HL-60 (cell line): ENCODE measurements at regions not wholly inside any gene's neighbourhood (a gene's known extent, or its start where the extent isn't known, plus 50 kb on each side); places are given as distances from the start of the nearest gene placed in this dataset.
"Not testable (repeated sequence)": the region's sequence is repeated elsewhere in the genome, so short reads cannot be mapped to it uniquely, and the experiment has no call there.

ENCODE experiments used
- DNase-seq, 2 experiments: peaks; one replicate each; pipeline ENCODE4 v3.0.0-alpha.2; 2010 to 2020; ENCODE audit warnings: low read depth in 1 of 2, low spot score in 1 of 2
- H3K27ac ChIP-seq: fragments of 250-450 bp; sonication (Bioruptor Pico); replicated peaks from 2 replicates; pipeline ENCODE4 v1.5.1; 2020; ENCODE audit warnings: mild to moderate bottlenecking, moderate library complexity
- H3K27me3 ChIP-seq: fragments of 250-450 bp; sonication (Bioruptor Pico); 2 replicates; pipeline ENCODE4 v1.5.1; 2021; ENCODE audit warnings: mild to moderate bottlenecking, moderate library complexity; ENCODE audit not compliant: insufficient read depth, poor library complexity, severe bottlenecking
- H3K4me3 ChIP-seq: replicated peaks from 2 replicates; pipeline ENCODE4 v1.5.1; 2011; ENCODE audit warnings: mild to moderate bottlenecking, control low read depth, low read length; ENCODE audit not compliant: insufficient read depth
- CTCF ChIP-seq: IDR thresholded peaks from one replicate; pipeline ENCODE4 v1.5.1; 2011; ENCODE audit warnings: low read length, control low read depth, inconsistent platforms; ENCODE audit not compliant: insufficient read depth
- GABPA ChIP-seq: IDR thresholded peaks from 2 replicates; pipeline ENCODE4 v1.6.1; 2012; ENCODE audit warnings: low read depth
- POLR2AphosphoS5 ChIP-seq: IDR thresholded peaks from 2 replicates; pipeline ENCODE4 v1.6.1; 2012; ENCODE audit warnings: low read depth
- REST ChIP-seq: IDR thresholded peaks from 2 replicates; pipeline ENCODE4 v1.6.1; 2012; ENCODE audit warnings: low read depth; ENCODE audit not compliant: insufficient replicate concordance
- SPI1 ChIP-seq: IDR thresholded peaks from 2 replicates; pipeline ENCODE4 v1.6.1; 2012; ENCODE audit warnings: low read depth, mild to moderate bottlenecking, borderline replicate concordance

GRCh38 chr14:23763394-23763793 lies 127.2 kb downstream of the DHRS2 start:
- Histone ChIP-seq H3K4me3 (no peak overlapping the region), H3K27ac (no peak overlapping the region), H3K27me3 (no peaks in the 10 kb centered on the region)
- no peak for DNase-seq
- no peak for TF ChIP-seq POLR2AphosphoS5
- no peak for TF ChIP-seq REST
- TF ChIP-seq SPI1: no peak
- TF ChIP-seq CTCF: no peak
- TF ChIP-seq GABPA: no peak

- DNase-seq: no peak
- TF ChIP-seq REST (no peak), SPI1 (no peak), CTCF (no peak), GABPA (no peak), POLR2AphosphoS5 (no peak)
- Histone ChIP-seq H3K27me3 (peaks cover 2% of the 10 kb centered on the region), H3K4me3 (no peak overlapping the region), H3K27ac (no peak overlapping the region)
These were observed 130.7 kb downstream of the DHRS2 start for GRCh38 chr14:23766737-23767401.

- H3K27me3 ChIP-seq, H3K27ac ChIP-seq, DNase-seq, H3K4me3 ChIP-seq: not testable (repeated sequence)
These were observed 133.1 kb downstream of the DHRS2 start for GRCh38 chr14:23769221-23769728.

GRCh38 chr14:23773981-23774380 lies 137.8 kb downstream of the DHRS2 start:
- no peak overlapping the region for H3K27ac ChIP-seq
- H3K4me3 ChIP-seq: no peak overlapping the region
- peaks cover 4% of the 10 kb centered on the region for H3K27me3 ChIP-seq
- no peak for DNase-seq
- TF ChIP-seq REST (no peak), CTCF (no peak), SPI1 (no peak), POLR2AphosphoS5 (no peak), GABPA (no peak)
